T-helper 17 cell (primary cell): ENCODE measurements at regions not wholly inside any gene's neighbourhood (a gene's known extent, or its start where the extent isn't known, plus 50 kb on each side); places are given as distances from the start of the nearest gene placed in this dataset.
"Not testable (repeated sequence)": the region's sequence is repeated elsewhere in the genome, so short reads cannot be mapped to it uniquely, and the experiment has no call there.

Source experiments
- ATAC-seq: fragments of 150-1000 bp; cut with Tn5 transposase; 2 replicates; pipeline ENCODE4 v1.10.0; 2021; ENCODE audit warnings: mild to moderate bottlenecking, moderate library complexity
- DNase-seq, 3 donors: peaks; one replicate each; pipeline versions ENCODE4 v3.0.0 to v3.0.0-alpha.2; 2020 to 2021
- H3K9me3 ChIP-seq: one replicate; pipeline ENCODE4 v1.7.0; 2013; ENCODE audit warnings: low read length, mild to moderate bottlenecking; ENCODE audit not compliant: control insufficient read depth, poor library complexity, severe bottlenecking
- H3K27ac Mint-ChIP-seq: one replicate; pipeline ENCODE4 v1.8.0; 2022; ENCODE audit warnings: mild to moderate bottlenecking, moderate library complexity, mixed read lengths
- H3K27me3 Mint-ChIP-seq: one replicate; pipeline ENCODE4 v1.8.0; 2022; ENCODE audit warnings: mixed read lengths
- H3K36me3 Mint-ChIP-seq: one replicate; pipeline ENCODE4 v1.8.0; 2022; ENCODE audit warnings: low read depth, mixed read lengths
- H3K4me1 Mint-ChIP-seq: one replicate; pipeline ENCODE4 v1.8.0; 2022; ENCODE audit warnings: mild to moderate bottlenecking, mixed read lengths
- H3K4me3 Mint-ChIP-seq: one replicate; pipeline ENCODE4 v1.8.0; 2022; ENCODE audit warnings: mild to moderate bottlenecking, moderate library complexity, mixed read lengths

GRCh38 chr9:62655705-62656104, 1465.9 kb downstream of the SPATA31A7 start:
- DNase-seq, H3K36me3 Mint-ChIP-seq, H3K9me3 ChIP-seq, H3K27ac Mint-ChIP-seq, H3K27me3 Mint-ChIP-seq, ATAC-seq, H3K4me1 Mint-ChIP-seq, H3K4me3 Mint-ChIP-seq: not testable (repeated sequence)

DNA sequence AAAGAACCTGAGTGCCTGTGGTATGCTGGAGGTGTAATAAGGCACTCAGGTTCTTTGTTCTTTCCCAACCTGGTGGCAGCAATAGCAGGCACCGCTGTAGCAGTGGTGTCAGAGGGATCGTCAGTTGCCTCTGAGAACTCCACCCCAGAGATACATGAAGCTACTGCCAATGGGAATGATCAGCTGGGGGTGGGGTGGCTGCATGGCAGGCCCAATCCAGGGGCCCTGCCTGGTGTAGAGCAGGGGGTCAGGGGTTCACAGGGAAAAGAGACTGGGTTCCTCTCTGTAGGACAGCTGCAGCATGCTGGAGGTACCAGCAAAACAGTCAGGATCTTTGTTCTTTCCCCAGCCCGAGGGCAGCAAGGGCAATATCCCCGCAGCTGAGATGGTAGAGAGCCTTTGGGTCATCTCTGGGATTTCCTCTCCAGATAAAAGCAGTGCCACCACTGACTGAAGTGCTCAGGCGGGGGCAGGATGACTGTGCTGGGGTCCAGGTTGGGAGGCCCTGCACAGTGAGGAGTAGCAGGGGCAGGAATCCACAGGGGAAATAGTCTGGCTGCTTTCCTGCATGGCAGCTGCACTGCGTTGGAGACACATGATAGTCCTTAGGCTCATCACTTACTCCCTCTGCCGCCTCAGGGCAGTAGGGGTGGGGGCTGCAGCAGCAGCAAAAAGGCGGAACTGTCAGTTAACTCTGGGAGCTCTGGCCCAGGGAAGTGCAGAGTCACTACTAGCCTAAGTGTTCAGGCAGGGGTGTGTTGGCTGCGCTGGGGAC, 1473.1 kb downstream of the SPATA31A7 start:
- H3K27ac Mint-ChIP-seq, H3K9me3 ChIP-seq, H3K27me3 Mint-ChIP-seq, H3K36me3 Mint-ChIP-seq, H3K4me1 Mint-ChIP-seq, DNase-seq, H3K4me3 Mint-ChIP-seq: not testable (repeated sequence)
- ATAC-seq, result peak; percentile 32

- not testable (repeated sequence) for H3K27me3 Mint-ChIP-seq, H3K4me1 Mint-ChIP-seq, H3K27ac Mint-ChIP-seq, H3K9me3 ChIP-seq, H3K36me3 Mint-ChIP-seq, H3K4me3 Mint-ChIP-seq, DNase-seq
- peak; percentile 24 for ATAC-seq
Observed at GRCh38 chr9:62663512-62663911, 1473.7 kb downstream of the SPATA31A7 start.

GRCh38 chr9:62667137-62667824, 1477.4 kb downstream of the SPATA31A7 start:
- not testable (repeated sequence) for H3K27ac Mint-ChIP-seq, H3K36me3 Mint-ChIP-seq, H3K9me3 ChIP-seq, ATAC-seq, H3K4me3 Mint-ChIP-seq, H3K27me3 Mint-ChIP-seq, H3K4me1 Mint-ChIP-seq, DNase-seq

DNA sequence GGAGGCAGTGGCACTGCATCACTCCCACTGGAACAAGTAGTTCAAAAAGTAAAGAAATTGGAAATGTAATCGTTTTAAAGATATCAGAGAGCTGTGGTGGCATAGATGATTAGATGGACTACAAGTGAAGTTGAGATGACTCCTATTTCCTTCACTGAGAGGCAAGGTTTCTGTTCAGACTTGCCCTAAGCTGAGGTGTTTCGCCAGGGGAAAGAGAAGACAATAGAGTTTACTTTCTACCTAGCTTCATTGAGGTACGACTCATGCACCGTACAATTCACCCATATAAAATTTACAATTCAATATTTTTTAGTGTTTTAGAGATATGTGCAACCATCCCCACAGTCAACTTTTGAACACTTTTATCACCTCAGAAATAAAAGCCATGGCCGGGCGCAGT, 1487.2 kb downstream of the SPATA31A7 start:
- H3K27me3 Mint-ChIP-seq, result not testable (repeated sequence)

DNA sequence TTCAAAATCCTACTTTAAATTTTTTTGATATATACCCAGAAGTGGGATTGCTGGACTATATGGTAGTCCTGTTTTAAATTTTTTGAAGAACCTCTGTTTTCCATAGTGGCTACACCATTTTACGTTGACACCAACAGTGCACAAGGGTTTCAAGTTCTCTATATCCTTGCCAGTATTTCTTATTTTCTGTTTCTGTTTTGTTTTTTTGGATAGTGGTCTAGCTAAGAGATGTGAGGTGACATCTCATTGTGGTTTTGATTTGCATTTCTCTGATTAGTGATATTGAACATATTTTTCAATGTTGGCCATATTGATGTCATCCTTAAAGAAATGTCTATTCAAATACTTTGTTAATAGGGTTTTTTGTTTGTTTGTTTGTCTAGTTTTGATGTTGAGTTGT, 1488.5 kb downstream of the SPATA31A7 start:
- H3K4me3 Mint-ChIP-seq, H3K27me3 Mint-ChIP-seq, H3K9me3 ChIP-seq, ATAC-seq, H3K27ac Mint-ChIP-seq, H3K36me3 Mint-ChIP-seq, DNase-seq, H3K4me1 Mint-ChIP-seq: not testable (repeated sequence)

More for the DNA sequence above, 1487.2 kb downstream of the SPATA31A7 start:
- not testable (repeated sequence) for H3K9me3 ChIP-seq, DNase-seq, H3K4me3 Mint-ChIP-seq, ATAC-seq, H3K36me3 Mint-ChIP-seq, H3K27ac Mint-ChIP-seq, H3K4me1 Mint-ChIP-seq

- ATAC-seq, result peak; percentile 71
- not testable (repeated sequence) for H3K4me3 Mint-ChIP-seq, H3K36me3 Mint-ChIP-seq, H3K27ac Mint-ChIP-seq, H3K9me3 ChIP-seq, DNase-seq, H3K4me1 Mint-ChIP-seq, H3K27me3 Mint-ChIP-seq
Observed at GRCh38 chr9:62679020-62679419, 1489.2 kb downstream of the SPATA31A7 start.

GRCh38 chr9:62684833-62685647, 1495.2 kb downstream of the SPATA31A7 start:
- H3K4me3 Mint-ChIP-seq, H3K4me1 Mint-ChIP-seq, ATAC-seq, H3K27ac Mint-ChIP-seq, H3K9me3 ChIP-seq, H3K27me3 Mint-ChIP-seq, H3K36me3 Mint-ChIP-seq, DNase-seq: not testable (repeated sequence)

GRCh38 chr9:62686313-62686712, 1496.5 kb downstream of the SPATA31A7 start:
- H3K27me3 Mint-ChIP-seq, DNase-seq: not testable (repeated sequence)

DNA sequence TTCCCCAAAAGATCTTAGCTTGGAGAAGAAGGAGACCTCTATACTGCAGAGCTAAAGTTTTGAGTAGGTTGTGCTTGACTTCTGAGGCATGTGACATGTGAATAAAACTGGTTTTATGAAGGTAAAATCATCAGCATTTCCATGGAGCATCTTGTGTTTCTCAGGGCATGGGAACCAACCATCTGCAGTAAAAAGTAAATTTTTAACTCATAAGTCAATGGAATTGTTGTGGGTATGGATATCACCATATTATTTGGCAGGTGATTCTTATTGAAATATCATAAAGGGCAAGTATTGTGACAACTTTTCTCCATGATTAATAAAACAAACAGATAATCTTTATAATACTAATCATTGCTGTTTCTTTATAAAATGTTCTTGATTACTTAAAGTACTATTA, 1503.2 kb downstream of the SPATA31A7 start:
- not testable (repeated sequence) for H3K4me3 Mint-ChIP-seq, H3K27ac Mint-ChIP-seq, H3K36me3 Mint-ChIP-seq, H3K27me3 Mint-ChIP-seq, DNase-seq, ATAC-seq, H3K4me1 Mint-ChIP-seq, H3K9me3 ChIP-seq

More at GRCh38 chr9:62686313-62686712, 1496.5 kb downstream of the SPATA31A7 start:
- ATAC-seq, H3K27ac Mint-ChIP-seq, H3K4me1 Mint-ChIP-seq, H3K4me3 Mint-ChIP-seq, H3K9me3 ChIP-seq, H3K36me3 Mint-ChIP-seq: not testable (repeated sequence)

DNA sequence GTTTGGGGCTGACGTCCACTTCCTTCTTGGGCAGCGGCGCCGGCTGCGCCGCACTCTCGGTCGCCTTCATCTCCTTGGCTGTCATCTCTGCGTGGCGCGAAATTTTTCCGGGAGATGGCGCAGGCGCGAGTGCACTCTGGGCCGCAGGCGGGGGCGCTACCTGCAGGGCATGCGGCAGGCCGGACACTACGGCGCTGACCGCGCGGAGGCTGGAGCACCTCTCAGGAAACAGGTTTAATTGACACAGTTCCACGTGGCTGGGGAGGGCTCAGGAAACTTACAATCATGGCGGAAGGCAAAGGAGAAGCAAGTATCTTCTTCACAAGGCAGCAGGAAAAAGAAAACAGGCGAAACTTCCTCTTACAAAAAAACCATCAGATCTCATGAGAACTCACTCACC, 1521.5 kb downstream of the SPATA31A7 start:
- H3K4me1 Mint-ChIP-seq, H3K9me3 ChIP-seq: not testable (repeated sequence)

DNA sequence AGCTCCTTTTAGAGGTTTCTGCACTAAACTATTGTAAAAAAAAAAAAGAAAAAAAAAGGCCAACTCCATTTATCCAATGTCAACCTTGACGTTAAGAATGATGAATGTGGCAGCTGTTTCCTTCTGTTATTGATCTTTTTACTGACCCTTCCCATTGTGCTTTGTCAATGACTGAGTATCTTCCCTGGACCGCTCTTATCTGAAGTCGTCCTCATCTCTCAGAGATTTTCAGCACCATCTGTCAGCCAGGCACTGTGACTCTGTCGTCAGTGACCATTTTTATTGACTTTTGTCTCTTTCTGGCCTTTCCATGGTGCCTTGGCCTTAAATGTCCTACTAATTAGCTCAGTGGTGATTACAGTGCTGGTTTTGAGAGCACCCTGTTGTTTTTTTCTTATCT, 1535.7 kb downstream of the SPATA31A7 start:
- not testable (repeated sequence) for H3K27ac Mint-ChIP-seq, ATAC-seq, H3K4me1 Mint-ChIP-seq, H3K4me3 Mint-ChIP-seq, DNase-seq, H3K27me3 Mint-ChIP-seq, H3K9me3 ChIP-seq, H3K36me3 Mint-ChIP-seq

More for the DNA sequence above, 1521.5 kb downstream of the SPATA31A7 start:
- not testable (repeated sequence) for ATAC-seq, DNase-seq, H3K4me3 Mint-ChIP-seq, H3K36me3 Mint-ChIP-seq, H3K27ac Mint-ChIP-seq, H3K27me3 Mint-ChIP-seq

DNA sequence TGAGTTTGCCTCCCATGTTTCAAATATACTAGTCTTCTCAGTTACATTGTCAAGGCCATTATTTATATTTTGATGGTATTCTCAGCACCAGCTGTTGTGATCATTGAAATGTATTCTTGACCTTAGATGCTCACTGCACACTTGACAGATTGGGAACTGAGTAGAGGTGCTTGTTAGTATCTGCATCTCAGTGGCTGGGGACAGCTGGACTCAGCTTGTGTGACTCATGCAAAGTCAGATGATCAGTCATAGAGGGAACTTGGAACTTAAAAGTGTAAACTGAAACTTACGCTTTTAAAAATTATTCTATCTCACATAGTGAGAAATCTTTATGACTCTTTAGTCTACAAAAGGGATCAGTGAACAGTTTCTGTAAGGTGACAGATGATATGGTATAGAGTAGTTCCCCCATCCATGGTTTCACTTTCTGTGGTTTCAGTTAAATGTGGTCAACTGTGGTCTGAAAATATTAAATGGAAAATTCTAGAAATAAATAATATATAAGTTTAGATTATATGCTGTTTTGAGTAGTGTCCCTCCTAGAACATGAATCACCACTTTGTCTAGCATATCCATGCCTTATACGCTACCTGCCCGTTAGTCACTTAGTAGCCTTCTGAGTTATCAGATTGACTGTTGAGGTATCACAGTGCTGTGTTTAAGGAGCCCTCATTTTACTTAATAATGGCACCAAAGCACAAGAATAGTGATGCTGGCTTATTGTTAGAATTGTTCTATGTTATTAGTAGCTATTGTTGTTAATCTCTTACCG, 1540.6 kb downstream of the SPATA31A7 start:
- not testable (repeated sequence) for H3K27ac Mint-ChIP-seq, H3K9me3 ChIP-seq, H3K4me1 Mint-ChIP-seq, ATAC-seq, DNase-seq, H3K4me3 Mint-ChIP-seq, H3K27me3 Mint-ChIP-seq, H3K36me3 Mint-ChIP-seq
